Amygdala (tissue), 56 donors: ENCODE measurements at regions not wholly inside any gene's neighbourhood (a gene's known extent, or its start where the extent isn't known, plus 50 kb on each side); places are given as distances from the start of the nearest gene placed in this dataset.
A peak's percentile ranks its signal among the peaks of the same experiment; 100 is the strongest.
"Not testable (repeated sequence)": the region's sequence is repeated elsewhere in the genome, so short reads cannot be mapped to it uniquely, and the experiment has no call there.

ENCODE experiments used
- DNase-seq, 56 donors: peaks; one replicate each; lab custom pipeline; 2025; lab: John Stamatoyannopoulos, UW

DNA sequence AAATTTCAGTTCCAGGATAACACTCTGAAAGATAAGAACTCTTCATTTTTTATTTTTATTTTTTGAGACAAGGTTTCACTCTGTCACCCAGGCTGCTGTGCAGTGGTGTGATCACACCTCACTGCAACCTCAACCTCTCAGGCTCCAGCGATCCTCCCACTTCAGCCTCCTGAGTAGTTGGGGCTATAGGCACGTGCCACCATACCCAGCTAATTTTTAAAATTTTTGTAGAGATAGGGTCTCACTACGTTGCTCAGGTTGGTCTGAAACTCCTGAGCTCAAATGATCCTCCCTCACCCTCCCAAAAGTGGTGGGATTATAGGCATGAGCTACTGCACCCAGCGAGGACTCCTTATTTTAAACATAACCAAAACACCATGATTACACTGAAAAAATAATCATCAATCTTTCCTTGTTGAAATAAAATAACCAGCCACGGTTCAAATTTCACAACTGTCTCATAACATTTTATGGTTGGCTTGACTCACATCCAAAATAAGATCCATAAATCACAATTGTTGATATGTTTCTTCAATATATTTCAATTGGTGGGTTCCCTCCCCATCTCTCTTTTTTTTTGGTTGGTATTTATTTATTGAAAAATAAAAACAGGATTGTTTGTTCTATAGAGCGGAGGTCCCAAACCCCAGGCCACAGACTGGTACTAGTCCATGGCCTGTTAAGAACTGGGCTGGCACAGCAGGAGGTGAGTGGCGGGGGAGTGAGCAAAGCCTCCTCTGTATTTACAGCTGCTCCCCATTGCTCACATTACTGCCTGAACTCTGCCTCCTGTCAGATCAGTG, 60.1 kb upstream of the FAM171A1 start:
- DNase-seq = no peak

DNA sequence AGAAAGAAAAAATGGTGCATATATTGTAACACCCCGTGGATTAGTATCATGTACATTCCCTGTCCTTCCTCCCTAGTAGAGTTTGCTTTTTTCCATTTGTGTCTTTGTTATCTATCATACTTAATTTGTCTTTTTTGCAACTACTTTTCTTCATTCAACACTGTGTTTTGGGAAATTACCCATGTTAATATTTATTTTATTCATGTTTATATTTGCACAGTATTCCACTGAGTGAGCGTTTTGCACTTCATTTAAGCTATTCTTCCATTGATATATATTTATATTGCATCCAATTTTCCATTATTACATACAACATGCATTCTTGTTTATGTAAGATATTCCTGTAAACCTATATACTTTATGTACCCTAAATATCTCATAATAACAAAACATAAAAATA, 57.6 kb upstream of the FAM171A1 start:
- DNase-seq = no peak

DNA sequence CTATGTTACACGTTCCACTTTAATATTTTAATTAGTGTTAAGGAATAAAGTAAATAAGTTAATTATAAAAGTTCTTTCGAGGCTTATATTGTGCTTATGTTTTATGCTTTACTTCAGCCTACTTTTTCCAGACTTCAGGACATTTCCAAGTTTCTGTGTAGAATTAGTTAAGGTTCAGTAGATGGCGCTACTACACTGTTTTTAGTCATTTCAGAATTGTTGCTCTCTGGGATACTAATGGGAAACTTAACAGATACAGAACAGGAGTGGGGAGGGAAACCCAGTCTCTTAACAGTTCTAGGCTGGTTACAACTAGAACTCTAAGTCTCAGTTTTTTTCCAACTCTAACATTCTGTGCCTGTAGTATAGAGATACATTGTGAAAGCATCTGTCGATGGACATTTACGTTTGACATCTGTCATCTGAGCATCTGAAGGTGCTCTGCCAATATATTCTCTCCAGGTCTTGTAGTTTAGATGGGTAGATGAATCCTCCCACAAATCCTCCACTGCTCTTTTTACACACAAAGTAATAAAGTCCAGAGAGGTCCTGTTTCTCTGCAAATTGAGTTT, 56.8 kb upstream of the FAM171A1 start:
- peak in 1 of 56 donors; percentile 7 for DNase-seq

DNA sequence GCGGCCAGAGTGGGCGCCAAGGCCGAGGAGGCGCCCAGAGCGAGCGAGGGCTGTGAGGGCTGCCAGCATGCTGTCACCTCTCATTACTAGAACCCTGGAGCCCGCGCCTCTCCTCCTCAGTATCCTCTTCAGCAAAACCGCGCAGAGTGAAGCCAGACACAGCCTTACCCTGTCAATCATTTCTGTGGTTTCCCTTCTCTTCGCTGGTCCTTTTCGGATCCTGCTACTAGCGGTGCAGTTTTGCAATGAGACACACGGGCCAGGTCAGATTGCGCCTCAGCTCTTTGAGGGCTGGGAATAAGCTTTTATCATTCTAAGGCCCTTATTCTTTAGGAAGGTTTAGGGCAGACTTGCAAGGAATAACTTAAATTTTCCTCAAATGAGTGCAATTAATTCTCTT, 55.5 kb upstream of the FAM171A1 start:
- DNase-seq = no peak

DNA sequence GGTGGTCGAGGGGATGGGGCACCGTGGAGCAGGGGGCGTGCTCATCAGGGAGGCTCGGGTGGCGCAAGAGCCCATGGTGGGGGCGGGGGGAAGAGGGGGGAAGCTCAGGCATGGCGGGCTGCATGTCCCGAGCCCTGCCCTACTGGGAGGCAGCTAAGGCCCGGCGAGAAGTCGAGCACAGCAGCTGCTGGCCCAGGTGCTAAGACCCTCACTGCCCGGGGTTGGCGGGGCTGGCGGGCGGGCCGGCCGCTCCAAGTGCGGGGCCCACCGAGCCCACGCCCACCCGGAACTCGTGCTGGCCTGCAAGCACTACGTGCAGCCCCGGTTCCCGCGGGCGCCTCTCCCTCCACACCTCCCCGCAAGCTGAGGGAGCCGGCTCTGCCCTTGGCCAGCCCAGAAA, 55.0 kb upstream of the FAM171A1 start:
- no peak for DNase-seq

DNA sequence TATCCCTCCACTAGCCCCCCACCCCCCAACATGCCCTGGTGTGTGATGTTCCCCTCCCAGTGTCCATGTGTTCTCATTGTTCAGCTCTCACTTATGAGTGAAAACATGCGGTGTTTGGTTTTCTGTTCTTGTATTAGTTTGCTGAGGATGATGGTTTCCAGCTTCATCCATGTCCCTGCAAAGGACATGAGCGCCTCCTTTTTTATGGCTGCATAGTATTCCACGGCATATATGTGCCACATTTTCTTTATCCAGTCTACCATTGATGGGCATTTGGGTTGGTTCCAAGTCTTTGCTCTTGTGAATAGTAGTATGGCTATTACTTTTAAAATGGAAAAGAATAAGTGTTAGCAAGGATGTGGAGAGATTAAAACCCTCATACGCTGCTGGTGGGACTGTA, 50.8 kb upstream of the FAM171A1 start:
- DNase-seq = not testable (repeated sequence)
